HG03159 (cell line): ENCODE measurements at regions not wholly inside any gene's neighbourhood (a gene's known extent, or its start where the extent isn't known, plus 50 kb on each side); places are given as distances from the start of the nearest gene placed in this dataset.
"Not testable (repeated sequence)": the region's sequence is repeated elsewhere in the genome, so short reads cannot be mapped to it uniquely, and the experiment has no call there.

Experiments
- ATAC-seq: cut with Tn5 transposase; IDR thresholded peaks from one replicate; pipeline ENCODE4 v1.9.1; 2021; ENCODE audit warnings: mild to moderate bottlenecking, moderate library complexity; ENCODE audit not compliant: unreplicated experiment

- ATAC-seq, result no peak
These were observed 179.3 kb downstream of the ZIC5 start for GRCh38 chr13:99792079-99792921.

- ATAC-seq, result no peak
These were observed 188.9 kb downstream of the ZIC5 start for GRCh38 chr13:99782669-99783068.

GRCh38 chr13:99778500-99778899 is 193.1 kb downstream of the ZIC5 start:
- ATAC-seq, result no peak

GRCh38 chr13:99777873-99778272 is 193.7 kb downstream of the ZIC5 start:
- ATAC-seq, result no peak

- ATAC-seq, result no peak
These were observed 196.9 kb downstream of the ZIC5 start for GRCh38 chr13:99774644-99775043.

- no peak for ATAC-seq
These were observed 202.6 kb downstream of the ZIC5 start for GRCh38 chr13:99768986-99769385.

GRCh38 chr13:99766641-99767045 is 204.9 kb downstream of the ZIC5 start:
- no peak for ATAC-seq

- ATAC-seq, result no peak
These were observed 205.7 kb downstream of the ZIC5 start for GRCh38 chr13:99765869-99766268.

- no peak for ATAC-seq
These were observed 211.1 kb downstream of the ZIC5 start for GRCh38 chr13:99760456-99760855.

- no peak for ATAC-seq
These were observed 212.4 kb downstream of the ZIC5 start for GRCh38 chr13:99759163-99759552.

GRCh38 chr13:99758460-99759162 is 213.0 kb downstream of the ZIC5 start:
- no peak for ATAC-seq

- ATAC-seq, result no peak
These were observed 213.7 kb downstream of the ZIC5 start for GRCh38 chr13:99757756-99758459.

- ATAC-seq, result no peak
These were observed 215.3 kb downstream of the ZIC5 start for GRCh38 chr13:99756281-99756680.

- not testable (repeated sequence) for ATAC-seq
These were observed 216.8 kb downstream of the ZIC5 start for GRCh38 chr13:99754750-99755149.

GRCh38 chr13:99752373-99752772 is 219.2 kb downstream of the ZIC5 start:
- ATAC-seq, result no peak

- ATAC-seq, result no peak
These were observed 219.9 kb downstream of the ZIC5 start for GRCh38 chr13:99751517-99752199.

- no peak for ATAC-seq
These were observed 220.6 kb downstream of the ZIC5 start for GRCh38 chr13:99750951-99751350.

GRCh38 chr13:99749271-99750019 is 222.1 kb downstream of the ZIC5 start:
- ATAC-seq, result no peak

- no peak for ATAC-seq
These were observed 224.2 kb downstream of the ZIC5 start for GRCh38 chr13:99747403-99747710.

GRCh38 chr13:99746637-99747402 is 224.7 kb downstream of the ZIC5 start:
- no peak for ATAC-seq
